ENCODE measurements at regions not wholly inside any gene's neighbourhood (a gene's known extent, or its start where the extent isn't known, plus 50 kb on each side); places are given as distances from the start of the nearest gene placed in this dataset.
"Not testable (repeated sequence)": the region's sequence is repeated elsewhere in the genome, so short reads cannot be mapped to it uniquely, and the experiment has no call there.

GRCh38 chr1:10951298-10951697 lies 61.2 kb upstream of the TARDBP start:
- H3K27ac ChIP-seq, H3K4me3 ChIP-seq: not testable (repeated sequence)

GRCh38 chr1:10951961-10952360 lies 60.5 kb upstream of the TARDBP start:
- Histone ChIP-seq H3K4me3 (no peak overlapping the region), H3K27ac (no peak overlapping the region)

GRCh38 chr1:10953505-10954193 lies 58.8 kb upstream of the TARDBP start:
- no peak overlapping the region for H3K27ac ChIP-seq
- H3K4me3 ChIP-seq = no peak overlapping the region

GRCh38 chr1:10957133-10957532 lies 55.3 kb upstream of the TARDBP start:
- no peak overlapping the region for H3K27ac ChIP-seq
- H3K4me3 ChIP-seq = no peak overlapping the region

- H3K27ac ChIP-seq = no peak overlapping the region
- no peak overlapping the region for H3K4me3 ChIP-seq
Measured at GRCh38 chr1:10958614-10959013, 53.8 kb upstream of the TARDBP start.

- no peak overlapping the region for H3K27ac ChIP-seq
- no peak overlapping the region for H3K4me3 ChIP-seq
Measured at GRCh38 chr1:10960411-10961299, 51.8 kb upstream of the TARDBP start.

GRCh38 chr1:10961300-10961833 lies 51.1 kb upstream of the TARDBP start:
- Histone ChIP-seq H3K27ac (no peak overlapping the region), H3K4me3 (no peak overlapping the region)

- Histone ChIP-seq H3K27ac (no peak overlapping the region), H3K4me3 (no peak overlapping the region)
Measured at GRCh38 chr1:10962483-10962882, 50.0 kb upstream of the TARDBP start.

Data from skin epidermis (tissue), 12 donors.